Ectodermal cell (in vitro differentiated cells): ENCODE measurements at regions not wholly inside any gene's neighbourhood (a gene's known extent, or its start where the extent isn't known, plus 50 kb on each side); places are given as distances from the start of the nearest gene placed in this dataset.

ENCODE experiments used
- H3K27ac ChIP-seq: 2 replicates; pipeline ENCODE4 v1.7.0; 2013; ENCODE audit warnings: mild to moderate bottlenecking, low read depth, low read length; ENCODE audit not compliant: insufficient read depth, poor library complexity, severe bottlenecking
- H3K27me3 ChIP-seq: 2 replicates; pipeline ENCODE4 v1.7.0; 2013; ENCODE audit warnings: mild to moderate bottlenecking, low read length; ENCODE audit not compliant: insufficient read depth, control insufficient read depth, poor library complexity, severe bottlenecking
- H3K36me3 ChIP-seq: one replicate; pipeline ENCODE4 v1.7.0; 2013; ENCODE audit warnings: low read length; ENCODE audit not compliant: control insufficient read depth, insufficient read depth
- H3K4me1 ChIP-seq: one replicate; pipeline ENCODE4 v1.7.0; 2013; ENCODE audit warnings: low read length; ENCODE audit not compliant: control insufficient read depth, insufficient read depth
- H3K4me3 ChIP-seq: 2 replicates; pipeline ENCODE4 v1.7.0; 2013; ENCODE audit warnings: low read depth, low read length, control low read depth; ENCODE audit not compliant: insufficient read depth
- H3K9me3 ChIP-seq: 2 replicates; pipeline ENCODE4 v1.7.0; 2013; ENCODE audit warnings: mild to moderate bottlenecking, low read length, moderate library complexity; ENCODE audit not compliant: control insufficient read depth
- WGBS, 2 experiments: methylation state at CpG; one replicate each; pipeline ENCODE4 v1.1.7; 2013; ENCODE audit warnings: missing lambda C conversion rate in 2 of 2; 5-methylcytosine and 5-hydroxymethylcytosine counted together

- no peak overlapping the region for H3K27ac ChIP-seq
- 79 to 83% methylated on average over 8 of the region's 8 CpGs for WGBS, 2 experiments
Observed at GRCh38 chr6:113632220-113632864, 224.8 kb upstream of the MARCKS start.

GRCh38 chr6:113633638-113634037 lies 223.5 kb upstream of the MARCKS start:
- Histone ChIP-seq H3K4me3 (no peak overlapping the region), H3K27me3 (no peaks in the 10 kb centered on the region), H3K27ac (no peak overlapping the region), H3K36me3 (no peaks in the 10 kb centered on the region), H3K9me3 (no peaks in the 10 kb centered on the region), H3K4me1 (peaks cover 3% of the 10 kb centered on the region)

More at GRCh38 chr6:113632220-113632864, 224.8 kb upstream of the MARCKS start:
- no peaks in the 10 kb centered on the region for H3K36me3 ChIP-seq
- H3K9me3 ChIP-seq: no peaks in the 10 kb centered on the region
- no peak overlapping the region for H3K4me3 ChIP-seq
- H3K27me3 ChIP-seq: no peaks in the 10 kb centered on the region
- H3K4me1 ChIP-seq: peaks cover 3% of the 10 kb centered on the region

DNA sequence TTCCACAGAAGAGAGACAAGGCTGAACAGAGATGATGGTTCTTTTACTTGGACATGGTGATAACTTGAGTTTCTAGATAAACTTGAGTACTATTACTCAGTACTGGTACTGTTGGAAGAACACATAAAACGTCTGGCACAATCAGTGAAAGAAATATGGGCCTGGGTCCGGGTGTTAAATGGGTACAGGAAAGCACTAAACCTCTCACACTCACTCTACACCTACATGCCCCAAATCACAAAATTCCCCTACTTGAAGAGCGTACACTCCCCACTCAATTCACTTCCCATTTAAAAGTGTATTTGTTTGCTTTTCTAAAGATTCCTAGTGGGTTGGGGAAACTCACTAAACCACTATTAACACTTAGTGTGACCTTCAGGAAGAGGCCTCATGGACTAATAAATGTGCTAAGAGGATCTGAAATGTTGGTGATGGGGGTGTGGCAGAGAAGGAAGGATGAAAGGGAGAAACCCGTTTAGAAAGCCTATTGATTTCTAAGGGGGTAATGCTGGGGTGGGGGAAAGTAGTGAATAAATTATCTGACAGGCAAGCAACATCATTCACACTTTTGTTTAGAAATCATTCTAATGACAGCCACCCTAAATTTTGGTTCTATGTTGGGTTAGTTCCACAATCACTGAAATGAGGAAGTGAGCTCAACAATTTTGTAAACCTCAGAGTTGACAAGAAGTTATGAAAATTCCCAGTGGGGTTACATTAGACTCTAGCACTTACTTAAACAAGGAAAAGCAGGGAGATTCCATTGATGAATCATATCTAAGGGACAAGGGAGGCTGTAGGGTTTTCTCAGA lies 222.6 kb upstream of the MARCKS start:
- no peaks in the 10 kb centered on the region for H3K36me3 ChIP-seq

DNA sequence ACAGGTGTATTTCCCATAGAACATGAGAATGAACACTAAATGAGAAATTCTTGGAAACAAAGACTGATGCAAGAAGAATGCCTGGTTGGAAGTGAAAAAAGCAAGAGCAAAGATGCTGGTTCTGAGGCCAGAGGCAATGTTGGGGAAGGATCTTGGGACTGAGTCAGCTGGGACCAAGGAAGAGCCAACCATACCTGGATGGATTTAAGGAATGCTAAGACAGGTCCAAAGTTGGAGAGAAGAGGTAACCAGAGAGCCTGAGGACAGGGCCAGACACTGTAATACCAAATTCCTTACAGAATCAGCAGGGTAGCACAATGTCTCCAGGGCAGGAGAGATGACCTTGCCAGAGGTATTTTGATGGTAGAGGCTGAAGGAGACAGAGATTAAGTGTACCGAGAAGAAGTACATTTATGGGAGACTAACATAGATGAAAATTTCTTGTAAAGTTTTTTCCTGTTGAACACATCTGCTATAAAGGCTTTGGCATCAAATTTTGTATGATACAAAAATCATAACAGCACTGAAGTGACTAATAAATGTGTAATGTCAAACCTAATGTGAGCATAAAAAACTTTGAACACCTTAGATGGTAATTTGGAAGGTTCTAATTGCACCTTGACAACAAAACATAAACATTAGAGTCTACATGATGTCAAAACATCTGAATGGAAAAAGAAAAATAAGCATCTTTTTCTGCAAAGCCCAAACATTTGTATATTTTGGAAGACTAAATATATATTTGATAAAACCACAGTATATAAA lies 221.7 kb upstream of the MARCKS start:
- Histone ChIP-seq H3K4me1 (peaks cover 3% of the 10 kb centered on the region), H3K27me3 (no peaks in the 10 kb centered on the region), H3K9me3 (no peaks in the 10 kb centered on the region), H3K4me3 (no peak overlapping the region), H3K27ac (no peak overlapping the region), H3K36me3 (no peaks in the 10 kb centered on the region)
- WGBS, 2 experiments: 92 to 95% methylated on average over 1 of the region's 1 CpG

More for the DNA sequence above, 222.6 kb upstream of the MARCKS start:
- no peak overlapping the region for H3K27ac ChIP-seq
- WGBS, 2 experiments: 83% methylated on average over 3 to 4 of the region's 4 CpGs
- no peaks in the 10 kb centered on the region for H3K27me3 ChIP-seq
- peaks cover 3% of the 10 kb centered on the region for H3K4me1 ChIP-seq
- H3K4me3 ChIP-seq: no peak overlapping the region
- no peaks in the 10 kb centered on the region for H3K9me3 ChIP-seq

DNA sequence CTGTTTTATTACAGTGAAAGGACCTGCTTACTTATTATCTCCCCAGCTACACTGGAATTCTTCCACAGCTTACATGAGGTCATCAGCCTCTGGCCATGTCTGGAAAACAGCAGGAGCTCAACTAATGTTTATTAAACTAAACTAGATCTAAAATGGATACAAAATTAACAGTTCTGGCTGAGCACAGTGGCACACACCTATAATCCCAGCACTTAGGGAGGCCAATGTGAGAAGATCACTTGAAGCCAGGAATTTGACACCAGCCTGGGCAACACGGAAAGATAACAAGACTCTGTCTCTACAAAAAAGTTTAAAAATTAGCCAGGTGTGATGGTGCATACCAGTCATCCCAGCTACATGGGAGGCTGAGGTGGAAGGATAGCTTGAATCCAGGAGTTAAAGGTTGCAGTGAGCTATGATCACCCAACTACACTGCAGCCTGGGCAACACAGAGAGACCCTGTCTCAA lies 220.8 kb upstream of the MARCKS start:
- Histone ChIP-seq H3K27me3 (no peaks in the 10 kb centered on the region), H3K4me3 (no peak overlapping the region), H3K9me3 (no peaks in the 10 kb centered on the region), H3K27ac (no peak overlapping the region), H3K4me1 (peaks cover 3% of the 10 kb centered on the region), H3K36me3 (no peaks in the 10 kb centered on the region)
- WGBS, 2 experiments: 94 to 95% methylated on average over 1 of the region's 1 CpG

GRCh38 chr6:113640051-113640450 lies 217.1 kb upstream of the MARCKS start:
- Histone ChIP-seq H3K27ac (no peak overlapping the region), H3K36me3 (no peaks in the 10 kb centered on the region), H3K27me3 (no peaks in the 10 kb centered on the region), H3K9me3 (no peaks in the 10 kb centered on the region), H3K4me3 (no peak overlapping the region), H3K4me1 (no peaks in the 10 kb centered on the region)

- Histone ChIP-seq H3K9me3 (no peaks in the 10 kb centered on the region), H3K27ac (no peak overlapping the region), H3K4me1 (no peaks in the 10 kb centered on the region), H3K36me3 (no peaks in the 10 kb centered on the region), H3K4me3 (no peak overlapping the region), H3K27me3 (no peaks in the 10 kb centered on the region)
- 90% methylated on average over 5 of the region's 7 CpGs for WGBS, 2 experiments
Observed at GRCh38 chr6:113642001-113642713, 215.0 kb upstream of the MARCKS start.

DNA sequence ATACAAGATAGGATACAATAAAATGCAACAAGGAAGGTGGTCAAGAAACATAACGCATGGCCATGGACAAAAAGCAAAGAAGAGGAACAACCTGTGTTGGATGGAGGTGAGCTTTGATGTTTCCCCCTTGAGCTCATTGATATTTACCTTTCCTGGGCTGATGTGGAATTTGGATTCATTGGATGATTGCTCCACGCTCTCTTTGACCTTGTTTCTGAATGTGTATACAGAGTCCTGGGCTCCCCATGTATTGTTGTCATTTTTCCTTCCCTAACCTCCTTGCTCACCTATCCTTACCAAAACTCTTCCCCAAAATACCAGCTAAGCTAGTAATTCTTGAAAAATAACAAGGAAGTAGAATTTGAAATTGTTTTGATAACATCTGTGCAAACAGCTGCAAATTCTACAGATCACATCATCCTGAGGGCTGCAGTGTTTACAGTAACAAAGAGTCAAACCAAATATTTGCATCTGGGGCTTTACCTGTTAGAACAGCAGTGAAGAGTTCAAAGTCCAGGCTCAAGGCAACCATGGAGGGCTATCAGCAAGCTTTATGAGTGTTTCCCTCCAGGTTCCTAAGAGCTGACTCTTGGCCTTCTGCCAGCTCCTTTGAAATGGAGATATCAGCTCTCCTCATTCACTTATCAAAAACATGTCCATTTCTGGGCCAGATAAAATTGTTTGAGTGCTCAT lies 214.3 kb upstream of the MARCKS start:
- WGBS, 2 experiments: 90 to 93% methylated on average over 2 of the region's 2 CpGs

GRCh38 chr6:113643407-113643770 lies 213.8 kb upstream of the MARCKS start:
- Histone ChIP-seq H3K9me3 (no peaks in the 10 kb centered on the region), H3K36me3 (no peaks in the 10 kb centered on the region), H3K27me3 (no peaks in the 10 kb centered on the region), H3K4me3 (no peak overlapping the region), H3K4me1 (no peaks in the 10 kb centered on the region), H3K27ac (no peak overlapping the region)
- WGBS, 2 experiments: 92 to 100% methylated on average over 2 of the region's 2 CpGs

More for the DNA sequence above, 214.3 kb upstream of the MARCKS start:
- no peak overlapping the region for H3K27ac ChIP-seq
- no peaks in the 10 kb centered on the region for H3K4me1 ChIP-seq
- no peaks in the 10 kb centered on the region for H3K36me3 ChIP-seq
- no peak overlapping the region for H3K4me3 ChIP-seq
- H3K9me3 ChIP-seq: no peaks in the 10 kb centered on the region
- H3K27me3 ChIP-seq: no peaks in the 10 kb centered on the region
